ENCODE measurements at regions not wholly inside any gene's neighbourhood (a gene's known extent, or its start where the extent isn't known, plus 50 kb on each side); places are given as distances from the start of the nearest gene placed in this dataset.

DNA sequence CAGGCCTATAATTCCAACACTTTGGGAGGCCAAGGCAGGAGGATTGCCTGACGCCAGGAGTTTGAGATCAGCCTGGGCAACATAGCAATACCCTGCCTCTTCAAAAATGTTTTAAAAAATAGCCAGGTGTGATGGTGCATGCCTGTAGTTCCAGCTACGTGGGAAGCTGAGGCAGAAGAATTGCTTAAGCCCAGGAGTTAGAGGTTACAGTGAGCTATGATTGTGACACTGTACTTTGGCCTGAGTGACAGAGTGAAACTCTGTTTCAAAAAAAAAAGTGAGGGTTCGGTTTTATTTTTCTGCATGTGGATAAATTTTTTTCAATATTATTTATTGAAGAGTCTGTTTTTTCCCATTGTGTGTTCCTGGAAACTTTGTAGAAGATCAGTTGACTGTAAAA, 208.1 kb downstream of the SLC4A3 start:
- DNase-seq (ENCODE audit: low spot score) (no peak), ATAC-seq (no peak)
- POLR2A ChIA-PET: no interaction called here
- H3K36me3 Mint-ChIP-seq: no peaks in the 10 kb centered on the region
- H3K9me3 Mint-ChIP-seq: peaks cover 3% of the 10 kb centered on the region
- TF ChIP-seq, protein P1, sequence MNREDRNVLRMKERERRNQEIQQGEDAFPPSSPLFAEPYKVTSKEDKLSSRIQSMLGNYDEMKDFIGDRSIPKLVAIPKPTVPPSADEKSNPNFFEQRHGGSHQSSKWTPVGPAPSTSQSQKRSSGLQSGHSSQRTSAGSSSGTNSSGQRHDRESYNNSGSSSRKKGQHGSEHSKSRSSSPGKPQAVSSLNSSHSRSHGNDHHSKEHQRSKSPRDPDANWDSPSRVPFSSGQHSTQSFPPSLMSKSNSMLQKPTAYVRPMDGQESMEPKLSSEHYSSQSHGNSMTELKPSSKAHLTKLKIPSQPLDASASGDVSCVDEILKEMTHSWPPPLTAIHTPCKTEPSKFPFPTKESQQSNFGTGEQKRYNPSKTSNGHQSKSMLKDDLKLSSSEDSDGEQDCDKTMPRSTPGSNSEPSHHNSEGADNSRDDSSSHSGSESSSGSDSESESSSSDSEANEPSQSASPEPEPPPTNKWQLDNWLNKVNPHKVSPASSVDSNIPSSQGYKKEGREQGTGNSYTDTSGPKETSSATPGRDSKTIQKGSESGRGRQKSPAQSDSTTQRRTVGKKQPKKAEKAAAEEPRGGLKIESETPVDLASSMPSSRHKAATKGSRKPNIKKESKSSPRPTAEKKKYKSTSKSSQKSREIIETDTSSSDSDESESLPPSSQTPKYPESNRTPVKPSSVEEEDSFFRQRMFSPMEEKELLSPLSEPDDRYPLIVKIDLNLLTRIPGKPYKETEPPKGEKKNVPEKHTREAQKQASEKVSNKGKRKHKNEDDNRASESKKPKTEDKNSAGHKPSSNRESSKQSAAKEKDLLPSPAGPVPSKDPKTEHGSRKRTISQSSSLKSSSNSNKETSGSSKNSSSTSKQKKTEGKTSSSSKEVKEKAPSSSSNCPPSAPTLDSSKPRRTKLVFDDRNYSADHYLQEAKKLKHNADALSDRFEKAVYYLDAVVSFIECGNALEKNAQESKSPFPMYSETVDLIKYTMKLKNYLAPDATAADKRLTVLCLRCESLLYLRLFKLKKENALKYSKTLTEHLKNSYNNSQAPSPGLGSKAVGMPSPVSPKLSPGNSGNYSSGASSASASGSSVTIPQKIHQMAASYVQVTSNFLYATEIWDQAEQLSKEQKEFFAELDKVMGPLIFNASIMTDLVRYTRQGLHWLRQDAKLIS (CRISPR knock-in tag; IDR thresholded peaks at IDR 0.05; ENCODE audit: borderline replicate concordance): no peak
- H3K4me3 Mint-ChIP-seq: no peak overlapping the region
- no peaks in the 10 kb centered on the region; the same call in 1 of the 2 replicates for H3K27me3 Mint-ChIP-seq (ENCODE audit: low read depth)
- no peaks in the 10 kb centered on the region for H3K4me1 Mint-ChIP-seq
- H3K27ac Mint-ChIP-seq: no peak overlapping the region
- CTCF ChIA-PET: no interaction called here

DNA sequence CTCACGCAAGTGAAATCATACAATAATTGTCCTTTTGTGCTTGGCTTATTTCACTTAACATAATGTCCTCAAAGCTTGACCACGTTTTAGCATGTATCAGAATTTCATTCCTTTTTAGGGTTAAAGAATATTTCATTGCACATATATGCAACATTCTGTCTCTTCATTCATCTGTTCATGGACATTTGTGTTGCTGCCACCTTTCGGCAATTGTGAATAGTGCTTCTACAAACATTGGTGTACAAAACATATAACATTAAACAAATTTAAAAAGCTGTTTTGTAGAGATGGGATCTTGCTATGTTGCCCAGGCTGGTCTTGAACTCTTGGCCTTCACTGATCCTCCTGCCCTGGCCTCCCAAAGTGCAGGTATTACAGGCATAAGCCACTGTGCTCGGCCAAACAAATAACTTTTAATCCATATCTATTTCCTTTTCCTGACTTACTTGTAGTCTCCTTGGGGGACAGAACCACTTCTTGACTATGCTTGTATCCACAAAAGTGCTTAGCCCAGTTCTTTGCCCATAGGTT, 209.3 kb downstream of the SLC4A3 start:
- TF ChIP-seq ETV6 (CRISPR knock-in tag; IDR thresholded peaks at IDR 0.05) (no peak), RORB (CRISPR knock-in tag; IDR thresholded peaks at IDR 0.05) (no peak), ZNF263 (CRISPR knock-in tag; IDR thresholded peaks at IDR 0.05; ENCODE audit: low read depth) (no peak), SMAD4 (CRISPR knock-in tag; IDR thresholded peaks at IDR 0.05) (no peak), ATF1 (CRISPR knock-in tag; IDR thresholded peaks at IDR 0.05) (no peak), SOX15 (CRISPR knock-in tag; IDR thresholded peaks at IDR 0.05) (no peak), NFYB (CRISPR knock-in tag; conservative IDR thresholded peaks at IDR 0.05; ENCODE audit: low read depth) (no peak), NFE2L1 (CRISPR knock-in tag; IDR thresholded peaks at IDR 0.05) (no peak), ZNF317 (CRISPR knock-in tag; IDR thresholded peaks at IDR 0.05; ENCODE audit: borderline replicate concordance, low read depth) (no peak)
- TF ChIP-seq, protein P2, sequence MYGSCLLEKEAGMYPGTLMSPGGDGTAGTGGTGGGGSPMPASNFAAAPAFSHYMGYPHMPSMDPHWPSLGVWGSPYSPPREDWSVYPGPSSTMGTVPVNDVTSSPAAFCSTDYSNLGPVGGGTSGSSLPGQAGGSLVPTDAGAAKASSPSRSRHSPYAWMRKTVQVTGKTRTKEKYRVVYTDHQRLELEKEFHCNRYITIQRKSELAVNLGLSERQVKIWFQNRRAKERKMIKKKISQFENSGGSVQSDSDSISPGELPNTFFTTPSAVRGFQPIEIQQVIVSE (CRISPR knock-in tag; IDR thresholded peaks at IDR 0.05; ENCODE audit: borderline replicate concordance): no peak
- TF ChIP-seq, protein P3, sequence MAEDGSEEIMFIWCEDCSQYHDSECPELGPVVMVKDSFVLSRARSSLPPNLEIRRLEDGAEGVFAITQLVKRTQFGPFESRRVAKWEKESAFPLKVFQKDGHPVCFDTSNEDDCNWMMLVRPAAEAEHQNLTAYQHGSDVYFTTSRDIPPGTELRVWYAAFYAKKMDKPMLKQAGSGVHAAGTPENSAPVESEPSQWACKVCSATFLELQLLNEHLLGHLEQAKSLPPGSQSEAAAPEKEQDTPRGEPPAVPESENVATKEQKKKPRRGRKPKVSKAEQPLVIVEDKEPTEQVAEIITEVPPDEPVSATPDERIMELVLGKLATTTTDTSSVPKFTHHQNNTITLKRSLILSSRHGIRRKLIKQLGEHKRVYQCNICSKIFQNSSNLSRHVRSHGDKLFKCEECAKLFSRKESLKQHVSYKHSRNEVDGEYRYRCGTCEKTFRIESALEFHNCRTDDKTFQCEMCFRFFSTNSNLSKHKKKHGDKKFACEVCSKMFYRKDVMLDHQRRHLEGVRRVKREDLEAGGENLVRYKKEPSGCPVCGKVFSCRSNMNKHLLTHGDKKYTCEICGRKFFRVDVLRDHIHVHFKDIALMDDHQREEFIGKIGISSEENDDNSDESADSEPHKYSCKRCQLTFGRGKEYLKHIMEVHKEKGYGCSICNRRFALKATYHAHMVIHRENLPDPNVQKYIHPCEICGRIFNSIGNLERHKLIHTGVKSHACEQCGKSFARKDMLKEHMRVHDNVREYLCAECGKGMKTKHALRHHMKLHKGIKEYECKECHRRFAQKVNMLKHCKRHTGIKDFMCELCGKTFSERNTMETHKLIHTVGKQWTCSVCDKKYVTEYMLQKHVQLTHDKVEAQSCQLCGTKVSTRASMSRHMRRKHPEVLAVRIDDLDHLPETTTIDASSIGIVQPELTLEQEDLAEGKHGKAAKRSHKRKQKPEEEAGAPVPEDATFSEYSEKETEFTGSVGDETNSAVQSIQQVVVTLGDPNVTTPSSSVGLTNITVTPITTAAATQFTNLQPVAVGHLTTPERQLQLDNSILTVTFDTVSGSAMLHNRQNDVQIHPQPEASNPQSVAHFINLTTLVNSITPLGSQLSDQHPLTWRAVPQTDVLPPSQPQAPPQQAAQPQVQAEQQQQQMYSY (CRISPR knock-in tag; IDR thresholded peaks at IDR 0.05): no peak
- TF ChIP-seq, protein P4, sequence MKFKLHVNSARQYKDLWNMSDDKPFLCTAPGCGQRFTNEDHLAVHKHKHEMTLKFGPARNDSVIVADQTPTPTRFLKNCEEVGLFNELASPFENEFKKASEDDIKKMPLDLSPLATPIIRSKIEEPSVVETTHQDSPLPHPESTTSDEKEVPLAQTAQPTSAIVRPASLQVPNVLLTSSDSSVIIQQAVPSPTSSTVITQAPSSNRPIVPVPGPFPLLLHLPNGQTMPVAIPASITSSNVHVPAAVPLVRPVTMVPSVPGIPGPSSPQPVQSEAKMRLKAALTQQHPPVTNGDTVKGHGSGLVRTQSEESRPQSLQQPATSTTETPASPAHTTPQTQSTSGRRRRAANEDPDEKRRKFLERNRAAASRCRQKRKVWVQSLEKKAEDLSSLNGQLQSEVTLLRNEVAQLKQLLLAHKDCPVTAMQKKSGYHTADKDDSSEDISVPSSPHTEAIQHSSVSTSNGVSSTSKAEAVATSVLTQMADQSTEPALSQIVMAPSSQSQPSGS (CRISPR knock-in tag; IDR thresholded peaks at IDR 0.05; ENCODE audit: borderline replicate concordance, low read depth): no peak
- TF ChIP-seq, protein P5, sequence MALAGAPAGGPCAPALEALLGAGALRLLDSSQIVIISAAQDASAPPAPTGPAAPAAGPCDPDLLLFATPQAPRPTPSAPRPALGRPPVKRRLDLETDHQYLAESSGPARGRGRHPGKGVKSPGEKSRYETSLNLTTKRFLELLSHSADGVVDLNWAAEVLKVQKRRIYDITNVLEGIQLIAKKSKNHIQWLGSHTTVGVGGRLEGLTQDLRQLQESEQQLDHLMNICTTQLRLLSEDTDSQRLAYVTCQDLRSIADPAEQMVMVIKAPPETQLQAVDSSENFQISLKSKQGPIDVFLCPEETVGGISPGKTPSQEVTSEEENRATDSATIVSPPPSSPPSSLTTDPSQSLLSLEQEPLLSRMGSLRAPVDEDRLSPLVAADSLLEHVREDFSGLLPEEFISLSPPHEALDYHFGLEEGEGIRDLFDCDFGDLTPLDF (CRISPR knock-in tag; IDR thresholded peaks at IDR 0.05): no peak
- Mint-ChIP-seq H3K4me1 (no peaks in the 10 kb centered on the region), H3K27ac (no peak overlapping the region), H3K9me3 (peaks cover 3% of the 10 kb centered on the region), H3K4me3 (no peak overlapping the region), H3K36me3 (no peaks in the 10 kb centered on the region), H3K27me3 (ENCODE audit: low read depth) (no peaks in the 10 kb centered on the region; the same call in 1 of the 2 replicates)
- POLR2A ChIA-PET: no interaction called here
- CTCF ChIA-PET: interaction anchor here (0.5 kb wide), 1 partner anchor 194 kb away, joined by 3 read pairs; no protein-coding TSS in a partner anchor
- ATAC-seq (no peak), DNase-seq (ENCODE audit: low spot score) (no peak)

Data from WTC11 (cell line).